DMS53 (cell line): ENCODE measurements at regions not wholly inside any gene's neighbourhood (a gene's known extent, or its start where the extent isn't known, plus 50 kb on each side); places are given as distances from the start of the nearest gene placed in this dataset.
A peak's percentile ranks its signal among the peaks of the same experiment; 100 is the strongest.

Source experiments
- DNase-seq: peaks from one replicate; lab custom pipeline; 2025; lab: John Stamatoyannopoulos, UW

GRCh38 chr6:14606353-14606752 is 488.8 kb downstream of the CD83 start:
- no peak for DNase-seq

GRCh38 chr6:14610141-14610540 is 492.6 kb downstream of the CD83 start:
- no peak for DNase-seq

GRCh38 chr6:14612016-14612980 is 494.7 kb downstream of the CD83 start:
- DNase-seq = no peak

- no peak for DNase-seq
These were observed 497.1 kb downstream of the CD83 start for GRCh38 chr6:14614631-14615030.

GRCh38 chr6:14616656-14617055 is 499.1 kb downstream of the CD83 start:
- DNase-seq = no peak

GRCh38 chr6:14618759-14619418 is 501.3 kb downstream of the CD83 start:
- no peak for DNase-seq

- DNase-seq = no peak
These were observed 501.8 kb downstream of the CD83 start for GRCh38 chr6:14619419-14619781.

- no peak for DNase-seq
These were observed 502.9 kb downstream of the CD83 start for GRCh38 chr6:14620522-14620921.

- DNase-seq = no peak
These were observed 503.9 kb downstream of the CD83 start for GRCh38 chr6:14621518-14621917.

- DNase-seq = peak; percentile 41
These were observed 504.5 kb downstream of the CD83 start for GRCh38 chr6:14622085-14622484.

GRCh38 chr6:14622909-14623505 is 505.4 kb downstream of the CD83 start:
- DNase-seq = no peak

- no peak for DNase-seq
These were observed 507.8 kb downstream of the CD83 start for GRCh38 chr6:14625173-14625895.

- DNase-seq = no peak
These were observed 509.0 kb downstream of the CD83 start for GRCh38 chr6:14626556-14626955.

GRCh38 chr6:14630016-14630415 is 512.4 kb downstream of the CD83 start:
- DNase-seq = no peak

- DNase-seq = no peak
These were observed 515.9 kb downstream of the CD83 start for GRCh38 chr6:14633479-14633878.

GRCh38 chr6:14634072-14634471 is 516.5 kb downstream of the CD83 start:
- no peak for DNase-seq

- DNase-seq = peak; percentile 8
These were observed 517.6 kb downstream of the CD83 start for GRCh38 chr6:14635195-14635594.

GRCh38 chr6:14635934-14636591 is 518.5 kb downstream of the CD83 start:
- no peak for DNase-seq

- DNase-seq = no peak
These were observed 520.9 kb downstream of the CD83 start for GRCh38 chr6:14638435-14638905.

- DNase-seq = peak; percentile 48
These were observed 521.6 kb downstream of the CD83 start for GRCh38 chr6:14638906-14639761.
